ENCODE measurements at regions not wholly inside any gene's neighbourhood (a gene's known extent, or its start where the extent isn't known, plus 50 kb on each side); places are given as distances from the start of the nearest gene placed in this dataset.

DNA sequence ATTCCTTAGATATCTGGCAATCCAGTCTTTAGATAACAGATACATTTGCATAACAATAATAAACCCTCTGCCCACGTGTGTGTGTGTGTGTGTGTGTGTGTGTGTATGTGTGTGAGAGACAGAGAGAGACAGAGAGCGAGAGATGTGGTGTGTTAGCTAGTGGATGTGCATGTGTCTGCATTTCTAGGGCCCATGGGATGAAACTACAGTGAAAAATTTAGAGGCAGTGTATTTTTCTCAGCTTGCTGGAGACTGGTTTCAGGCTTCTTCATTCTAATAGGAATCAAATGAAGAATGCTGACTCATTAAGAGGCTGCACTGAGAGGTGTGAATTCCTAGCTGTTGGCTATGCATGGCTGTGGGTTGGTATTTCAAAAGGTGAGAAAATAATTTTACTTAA, 303.2 kb downstream of the LMX1A start:
- no peak overlapping the region for H3K4me3 ChIP-seq
- no peak overlapping the region for H3K27ac ChIP-seq
- H3K36me3 ChIP-seq, result no peaks in the 10 kb centered on the region
- no peaks in the 10 kb centered on the region for H3K9me3 ChIP-seq
- 58 to 74% methylated on average over 2 of the region's 2 CpGs for WGBS, 2 donors
- DNase-seq, result no peak
- H3K27me3 ChIP-seq, result peaks cover 0 to 3% (median 0%) of the 10 kb centered on the region in 7 donors
- H3K4me1 ChIP-seq, result peaks cover 0 to 4% (median 0%) of the 10 kb centered on the region in 9 donors
- intact Hi-C loops (cut with DNase I), result no loop called here
- TF ChIP-seq, protein P1, sequence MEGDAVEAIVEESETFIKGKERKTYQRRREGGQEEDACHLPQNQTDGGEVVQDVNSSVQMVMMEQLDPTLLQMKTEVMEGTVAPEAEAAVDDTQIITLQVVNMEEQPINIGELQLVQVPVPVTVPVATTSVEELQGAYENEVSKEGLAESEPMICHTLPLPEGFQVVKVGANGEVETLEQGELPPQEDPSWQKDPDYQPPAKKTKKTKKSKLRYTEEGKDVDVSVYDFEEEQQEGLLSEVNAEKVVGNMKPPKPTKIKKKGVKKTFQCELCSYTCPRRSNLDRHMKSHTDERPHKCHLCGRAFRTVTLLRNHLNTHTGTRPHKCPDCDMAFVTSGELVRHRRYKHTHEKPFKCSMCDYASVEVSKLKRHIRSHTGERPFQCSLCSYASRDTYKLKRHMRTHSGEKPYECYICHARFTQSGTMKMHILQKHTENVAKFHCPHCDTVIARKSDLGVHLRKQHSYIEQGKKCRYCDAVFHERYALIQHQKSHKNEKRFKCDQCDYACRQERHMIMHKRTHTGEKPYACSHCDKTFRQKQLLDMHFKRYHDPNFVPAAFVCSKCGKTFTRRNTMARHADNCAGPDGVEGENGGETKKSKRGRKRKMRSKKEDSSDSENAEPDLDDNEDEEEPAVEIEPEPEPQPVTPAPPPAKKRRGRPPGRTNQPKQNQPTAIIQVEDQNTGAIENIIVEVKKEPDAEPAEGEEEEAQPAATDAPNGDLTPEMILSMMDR (IDR thresholded peaks at IDR 0.05), result no peak
- no peak for ATAC-seq

DNA sequence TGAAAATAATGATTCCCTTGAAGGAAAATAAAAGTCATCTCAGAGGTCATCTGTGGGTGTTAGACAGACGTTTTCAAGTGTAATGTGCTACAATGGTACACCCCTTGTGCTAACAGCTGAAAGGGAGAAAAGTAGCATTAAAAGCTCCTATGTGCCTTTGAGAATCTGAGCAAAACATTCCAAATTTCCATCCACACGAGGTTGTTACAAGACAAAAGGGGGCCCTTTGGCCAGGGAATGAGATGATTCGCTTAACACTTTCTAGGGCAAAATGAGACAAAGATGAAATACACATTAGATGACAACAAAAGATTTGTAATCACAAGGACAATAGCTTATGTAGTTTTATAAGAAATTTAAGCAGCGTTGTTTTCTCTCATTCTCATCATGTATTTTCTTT, 303.6 kb downstream of the LMX1A start:
- H3K27me3 ChIP-seq, result peaks cover 0 to 3% (median 0%) of the 10 kb centered on the region in 7 donors
- no peak overlapping the region for H3K27ac ChIP-seq
- intact Hi-C loops (cut with DNase I), result no loop called here
- DNase-seq, result no peak
- no peak overlapping the region for H3K4me3 ChIP-seq
- peaks cover 0 to 4% (median 0%) of the 10 kb centered on the region in 9 donors for H3K4me1 ChIP-seq
- H3K9me3 ChIP-seq, result no peaks in the 10 kb centered on the region
- no peaks in the 10 kb centered on the region for H3K36me3 ChIP-seq
- 55 to 62% methylated on average over 4 of the region's 4 CpGs for WGBS, 2 donors
- ATAC-seq, result no peak
- TF ChIP-seq, protein P1 (IDR thresholded peaks at IDR 0.05), result no peak

DNA sequence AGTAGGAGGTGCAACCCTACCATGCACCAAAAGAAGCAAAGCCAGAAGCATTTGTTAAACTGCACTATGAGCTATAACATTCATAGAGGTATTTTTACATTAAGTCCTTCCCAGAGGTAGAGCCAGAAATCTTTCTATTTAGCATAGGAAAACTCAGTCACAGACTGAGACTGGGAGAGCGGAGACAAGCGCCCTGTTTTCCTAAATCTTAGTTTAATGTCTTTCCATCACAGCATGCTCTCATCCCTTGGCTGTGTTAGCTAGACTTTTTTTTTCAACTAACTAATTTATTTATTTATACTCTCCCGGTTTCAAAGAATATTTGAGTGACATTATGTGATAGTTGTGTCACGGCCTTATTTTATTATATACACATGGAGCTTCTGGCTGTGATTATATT, 304.1 kb downstream of the LMX1A start:
- H3K27ac ChIP-seq, result no peak overlapping the region

DNA sequence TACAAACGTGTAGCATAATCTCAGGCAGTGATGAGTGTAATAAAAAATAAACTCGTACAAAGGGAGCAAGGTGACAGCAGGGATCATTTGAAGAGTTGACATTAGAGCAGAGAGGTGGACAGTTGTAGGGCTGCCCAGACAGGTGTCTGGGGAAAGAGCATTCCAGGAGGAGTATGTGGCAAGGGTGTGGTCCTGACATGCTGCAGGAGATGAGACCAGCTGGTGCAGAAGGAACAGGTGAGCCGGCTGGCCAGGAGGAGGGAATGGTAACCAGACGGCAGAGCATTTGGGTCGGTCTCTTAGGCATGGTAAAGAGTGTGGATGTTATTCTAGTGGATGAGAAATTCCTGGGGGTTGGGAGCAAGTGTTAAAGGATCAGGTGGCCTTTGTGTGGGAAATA, 306.3 kb downstream of the LMX1A start:
- no peak overlapping the region for H3K27ac ChIP-seq
- no peak overlapping the region for H3K4me3 ChIP-seq
- no peak for ATAC-seq
- intact Hi-C loops (cut with DNase I), result no loop called here
- no peak for DNase-seq
- no peaks in the 10 kb centered on the region for H3K9me3 ChIP-seq
- H3K4me1 ChIP-seq, result no peaks in the 10 kb centered on the region
- TF ChIP-seq, protein P1 (IDR thresholded peaks at IDR 0.05), result no peak
- WGBS, 2 donors, result 87 to 88% methylated on average over 5 of the region's 5 CpGs
- no peaks in the 10 kb centered on the region for H3K36me3 ChIP-seq
- H3K27me3 ChIP-seq, result peaks cover 0 to 3% (median 0%) of the 10 kb centered on the region in 7 donors

More for the DNA sequence above, 304.1 kb downstream of the LMX1A start:
- no peak overlapping the region for H3K4me3 ChIP-seq
- peaks cover 0 to 4% (median 0%) of the 10 kb centered on the region in 9 donors for H3K4me1 ChIP-seq
- ATAC-seq (no peak), DNase-seq (no peak)
- H3K36me3 ChIP-seq, result no peaks in the 10 kb centered on the region
- intact Hi-C loops (cut with DNase I), result no loop called here
- 84 to 87% methylated on average over 4 of the region's 4 CpGs for WGBS, 2 donors
- TF ChIP-seq, protein P1 (IDR thresholded peaks at IDR 0.05), result no peak
- peaks cover 0 to 3% (median 0%) of the 10 kb centered on the region in 7 donors for H3K27me3 ChIP-seq
- no peaks in the 10 kb centered on the region for H3K9me3 ChIP-seq
